Erythroblast (primary cell): ENCODE measurements at regions not wholly inside any gene's neighbourhood (a gene's known extent, or its start where the extent isn't known, plus 50 kb on each side); places are given as distances from the start of the nearest gene placed in this dataset.

ENCODE experiments used
- GATA1 ChIP-seq: IDR thresholded peaks from 2 replicates; pipeline ENCODE4 v1.6.1; 2011; ENCODE audit warnings: low read depth, mild to moderate bottlenecking, control low read depth, low read length, moderate library complexity
- POLR2A ChIP-seq: IDR thresholded peaks from 2 replicates; pipeline ENCODE4 v1.6.1; 2011; ENCODE audit warnings: mild to moderate bottlenecking, low read length

DNA sequence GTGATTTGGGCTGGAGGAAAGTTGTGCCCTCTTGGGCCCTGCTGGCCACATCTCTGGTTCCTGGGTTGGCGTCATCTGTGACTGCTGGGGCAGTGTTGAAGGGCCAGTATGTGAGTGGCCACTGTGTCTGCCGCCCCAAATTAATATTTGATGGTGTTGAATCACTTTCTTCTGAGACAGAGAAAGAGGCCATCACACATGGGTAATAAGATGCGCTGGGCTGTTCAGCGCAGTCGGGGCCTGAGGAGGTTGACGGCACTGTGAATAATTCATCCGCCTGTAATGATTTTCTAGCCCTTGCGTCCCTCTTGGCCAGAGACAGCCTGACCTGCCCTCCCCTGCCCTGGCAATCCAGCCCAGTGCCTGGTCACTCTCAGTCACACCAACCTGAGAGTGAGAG, 56.2 kb upstream of the BEGAIN start:
- TF ChIP-seq POLR2A (no peak), GATA1 (no peak)
